ENCODE measurements at regions not wholly inside any gene's neighbourhood (a gene's known extent, or its start where the extent isn't known, plus 50 kb on each side); places are given as distances from the start of the nearest gene placed in this dataset.

GRCh38 chr11:70501933-70502540 is 103.7 kb downstream of the CTTN start:
- DNase-seq = no peak

- no peak for DNase-seq
Measured at GRCh38 chr11:70502677-70503467, 104.5 kb downstream of the CTTN start.

GRCh38 chr11:70503468-70504221 is 105.3 kb downstream of the CTTN start:
- DNase-seq = no peak

- no peak for DNase-seq
Measured at GRCh38 chr11:70504246-70505020, 106.1 kb downstream of the CTTN start.

GRCh38 chr11:70505331-70505731 is 107.0 kb downstream of the CTTN start:
- DNase-seq = no peak

- DNase-seq = no peak
Measured at GRCh38 chr11:70505761-70506657, 107.7 kb downstream of the CTTN start.

- DNase-seq = no peak
Measured at GRCh38 chr11:70506658-70506970, 108.3 kb downstream of the CTTN start.

GRCh38 chr11:70506986-70507385 is 108.7 kb downstream of the CTTN start:
- DNase-seq = no peak

- DNase-seq = no peak
Measured at GRCh38 chr11:70507466-70508230, 109.3 kb downstream of the CTTN start.

- DNase-seq = no peak
Measured at GRCh38 chr11:70508231-70508480, 109.8 kb downstream of the CTTN start.

GRCh38 chr11:70509476-70509875 is 111.1 kb downstream of the CTTN start:
- DNase-seq = no peak

- DNase-seq = no peak
Measured at GRCh38 chr11:70510106-70510505, 111.8 kb downstream of the CTTN start.

GRCh38 chr11:70510571-70510970 is 112.2 kb downstream of the CTTN start:
- DNase-seq = no peak

GRCh38 chr11:70511345-70511744 is 113.0 kb downstream of the CTTN start:
- no peak for DNase-seq

- DNase-seq = no peak
Measured at GRCh38 chr11:70512716-70513115, 114.4 kb downstream of the CTTN start.

- no peak for DNase-seq
Measured at GRCh38 chr11:70517203-70517602, 118.9 kb downstream of the CTTN start.

- DNase-seq = no peak
Measured at GRCh38 chr11:70517988-70518907, 119.9 kb downstream of the CTTN start.

GRCh38 chr11:70519117-70519516 is 120.8 kb downstream of the CTTN start:
- no peak for DNase-seq

GRCh38 chr11:70521475-70522308 is 123.4 kb downstream of the CTTN start:
- DNase-seq = no peak

GRCh38 chr11:70522309-70522592 is 123.9 kb downstream of the CTTN start:
- no peak for DNase-seq
